ENCODE measurements at regions not wholly inside any gene's neighbourhood (a gene's known extent, or its start where the extent isn't known, plus 50 kb on each side); places are given as distances from the start of the nearest gene placed in this dataset.
"Not testable (repeated sequence)": the region's sequence is repeated elsewhere in the genome, so short reads cannot be mapped to it uniquely, and the experiment has no call there.

DNA sequence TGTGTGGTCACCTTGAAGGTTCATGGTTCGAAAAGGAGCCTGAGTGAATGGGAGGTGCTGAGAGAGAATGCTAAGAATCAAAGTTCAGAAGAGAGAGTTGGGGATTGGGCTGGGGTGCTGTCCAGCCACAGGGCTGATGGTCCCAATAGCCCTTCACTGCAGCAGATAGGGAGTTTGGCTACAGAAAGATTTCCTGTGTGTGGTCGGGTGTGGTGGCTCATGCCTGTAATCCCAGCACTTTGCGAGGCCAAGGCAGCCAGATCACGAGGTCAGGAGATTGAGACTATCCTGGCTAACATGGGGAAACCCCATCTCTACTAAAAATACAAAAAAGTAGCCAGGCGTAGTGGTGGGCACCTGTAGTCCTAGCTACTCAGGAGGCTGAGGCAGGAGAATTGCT is 547.5 kb downstream of the MN1 start:
- H3K36me3 ChIP-seq (ENCODE audit: control insufficient read depth, insufficient read depth, low read length); H3K4me1 ChIP-seq (ENCODE audit: control insufficient read depth, insufficient read depth, low read length, poor library complexity, severe bottlenecking); H3K4me3 ChIP-seq (ENCODE audit: extremely low read depth, insufficient read depth, low read length, poor library complexity, severe bottlenecking); H3K27ac ChIP-seq (ENCODE audit: low read depth, low read length, severe bottlenecking): not testable (repeated sequence)
- H3K9me3 ChIP-seq (ENCODE audit: control insufficient read depth, low read length): peaks cover 11% of the 10 kb centered on the region
- 89 to 92% methylated on average over 2 to 5 of the region's 5 CpGs for WGBS, 2 experiments (ENCODE audit: insufficient coverage in 2 of 2)

DNA sequence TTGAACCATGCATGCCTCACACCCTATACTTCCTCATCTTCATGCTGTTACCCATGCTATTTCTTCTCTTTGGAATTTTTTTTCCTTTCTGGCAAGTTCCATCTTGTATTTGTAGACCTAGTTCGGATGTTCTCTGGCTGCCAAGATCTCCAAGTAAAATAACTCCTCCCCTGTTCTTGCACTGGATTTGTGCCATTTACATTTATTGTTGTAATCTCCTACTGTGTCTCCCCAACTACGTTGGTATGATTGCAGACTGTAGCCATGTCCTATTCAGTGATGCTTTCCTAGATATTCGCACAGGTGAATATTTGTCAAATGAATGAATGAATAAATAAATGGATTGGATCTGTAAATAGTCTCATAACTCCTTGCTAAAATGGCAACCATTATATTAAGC is 546.0 kb downstream of the MN1 start:
- 83 to 89% methylated on average over 1 of the region's 3 CpGs for WGBS, 2 experiments (ENCODE audit: insufficient coverage in 2 of 2)
- Histone ChIP-seq H3K36me3 (ENCODE audit: control insufficient read depth, insufficient read depth, low read length) (no peaks in the 10 kb centered on the region), H3K27ac (ENCODE audit: low read depth, low read length, severe bottlenecking) (no peak overlapping the region), H3K4me3 (ENCODE audit: extremely low read depth, insufficient read depth, low read length, poor library complexity, severe bottlenecking) (no peak overlapping the region), H3K4me1 (ENCODE audit: control insufficient read depth, insufficient read depth, low read length, poor library complexity, severe bottlenecking) (peaks cover 6% of the 10 kb centered on the region), H3K9me3 (ENCODE audit: control insufficient read depth, low read length) (peaks cover 11% of the 10 kb centered on the region)

DNA sequence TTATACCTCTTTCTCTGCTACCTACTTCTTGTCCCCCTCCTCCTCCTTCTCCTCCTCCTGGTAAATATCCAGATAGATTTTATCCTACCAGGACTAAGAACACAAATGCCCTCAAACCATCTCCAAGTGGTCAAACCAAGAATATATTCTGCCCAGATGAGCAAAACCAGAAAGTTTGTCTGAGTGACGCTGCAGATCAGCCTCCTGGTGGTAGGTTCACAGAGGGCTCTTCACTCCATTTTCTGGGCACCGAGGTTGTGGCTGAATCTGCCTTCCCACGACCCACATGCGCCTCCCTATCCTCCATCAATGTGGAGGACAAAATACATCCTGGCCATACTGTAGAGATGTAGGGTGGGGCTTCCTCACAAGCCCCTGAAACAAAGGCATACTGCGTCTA is 543.6 kb downstream of the MN1 start:
- Histone ChIP-seq H3K36me3 (ENCODE audit: control insufficient read depth, insufficient read depth, low read length) (no peaks in the 10 kb centered on the region), H3K9me3 (ENCODE audit: control insufficient read depth, low read length) (peaks cover 11% of the 10 kb centered on the region), H3K4me3 (ENCODE audit: extremely low read depth, insufficient read depth, low read length, poor library complexity, severe bottlenecking) (no peak overlapping the region), H3K4me1 (ENCODE audit: control insufficient read depth, insufficient read depth, low read length, poor library complexity, severe bottlenecking) (peaks cover 6% of the 10 kb centered on the region), H3K27ac (ENCODE audit: low read depth, low read length, severe bottlenecking) (no peak overlapping the region)
- 90 to 100% methylated on average over 1 of the region's 5 CpGs for WGBS, 2 experiments (ENCODE audit: insufficient coverage in 2 of 2)

DNA sequence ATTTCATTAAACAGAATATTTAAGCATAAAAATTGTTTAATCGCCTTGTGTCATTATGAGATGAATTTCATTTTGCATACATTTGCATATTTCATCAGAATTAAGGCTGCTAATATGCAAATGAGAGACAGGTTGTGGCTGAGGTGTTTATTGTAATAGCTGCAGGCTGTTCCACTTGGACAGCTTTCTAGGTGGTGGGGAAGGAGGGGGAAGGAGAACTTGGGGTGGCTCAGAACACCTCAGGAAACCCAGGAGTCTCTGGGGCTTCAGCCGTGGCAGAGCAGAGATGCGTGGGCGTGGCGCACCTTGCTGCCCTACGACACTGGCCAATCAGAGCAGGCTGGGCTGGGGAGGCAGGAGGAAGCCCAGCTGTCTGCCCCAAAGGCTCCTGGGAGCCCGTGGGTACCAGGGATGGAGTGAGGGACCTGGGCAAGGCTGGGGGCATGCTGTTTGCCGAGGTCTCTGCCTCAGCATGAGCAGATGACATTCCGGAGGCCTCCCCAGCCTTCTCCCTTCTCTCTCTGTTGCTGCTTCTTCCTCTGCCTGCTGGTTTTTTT is 542.9 kb downstream of the MN1 start:
- Histone ChIP-seq H3K4me3 (ENCODE audit: extremely low read depth, insufficient read depth, low read length, poor library complexity, severe bottlenecking) (no peak overlapping the region), H3K4me1 (ENCODE audit: control insufficient read depth, insufficient read depth, low read length, poor library complexity, severe bottlenecking) (peaks cover 6% of the 10 kb centered on the region), H3K9me3 (ENCODE audit: control insufficient read depth, low read length) (peaks cover 11% of the 10 kb centered on the region), H3K36me3 (ENCODE audit: control insufficient read depth, insufficient read depth, low read length) (no peaks in the 10 kb centered on the region), H3K27ac (ENCODE audit: low read depth, low read length, severe bottlenecking) (no peak overlapping the region)
- WGBS, 2 experiments (ENCODE audit: insufficient coverage in 2 of 2): 80 to 90% methylated on average over 5 to 6 of the region's 9 CpGs

DNA sequence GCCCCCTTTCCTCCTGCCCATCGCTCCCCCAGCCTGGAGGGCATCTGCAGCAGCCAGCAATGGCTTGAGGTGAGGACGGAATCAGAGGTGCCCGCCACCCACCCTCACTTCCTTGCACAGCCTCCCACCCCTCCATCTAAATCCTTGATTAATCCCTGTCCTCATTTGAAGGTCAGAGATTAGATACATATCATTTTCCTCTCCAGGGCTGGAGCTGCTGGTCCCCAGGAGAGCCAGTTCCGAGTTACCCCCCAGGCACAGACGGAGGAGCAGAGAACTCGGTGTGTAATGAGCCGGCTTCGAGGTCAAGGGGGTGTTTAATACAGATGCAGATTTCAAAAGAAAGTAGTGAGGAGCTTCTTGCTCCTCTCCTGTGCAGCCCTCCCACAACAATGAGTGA is 542.1 kb downstream of the MN1 start:
- Histone ChIP-seq H3K4me3 (ENCODE audit: extremely low read depth, insufficient read depth, low read length, poor library complexity, severe bottlenecking) (no peak overlapping the region), H3K4me1 (ENCODE audit: control insufficient read depth, insufficient read depth, low read length, poor library complexity, severe bottlenecking) (peaks cover 6% of the 10 kb centered on the region), H3K36me3 (ENCODE audit: control insufficient read depth, insufficient read depth, low read length) (no peaks in the 10 kb centered on the region), H3K27ac (ENCODE audit: low read depth, low read length, severe bottlenecking) (no peak overlapping the region), H3K9me3 (ENCODE audit: control insufficient read depth, low read length) (peaks cover 11% of the 10 kb centered on the region)
- 83 to 97% methylated on average over 4 to 7 of the region's 8 CpGs for WGBS, 2 experiments (ENCODE audit: insufficient coverage in 2 of 2)

DNA sequence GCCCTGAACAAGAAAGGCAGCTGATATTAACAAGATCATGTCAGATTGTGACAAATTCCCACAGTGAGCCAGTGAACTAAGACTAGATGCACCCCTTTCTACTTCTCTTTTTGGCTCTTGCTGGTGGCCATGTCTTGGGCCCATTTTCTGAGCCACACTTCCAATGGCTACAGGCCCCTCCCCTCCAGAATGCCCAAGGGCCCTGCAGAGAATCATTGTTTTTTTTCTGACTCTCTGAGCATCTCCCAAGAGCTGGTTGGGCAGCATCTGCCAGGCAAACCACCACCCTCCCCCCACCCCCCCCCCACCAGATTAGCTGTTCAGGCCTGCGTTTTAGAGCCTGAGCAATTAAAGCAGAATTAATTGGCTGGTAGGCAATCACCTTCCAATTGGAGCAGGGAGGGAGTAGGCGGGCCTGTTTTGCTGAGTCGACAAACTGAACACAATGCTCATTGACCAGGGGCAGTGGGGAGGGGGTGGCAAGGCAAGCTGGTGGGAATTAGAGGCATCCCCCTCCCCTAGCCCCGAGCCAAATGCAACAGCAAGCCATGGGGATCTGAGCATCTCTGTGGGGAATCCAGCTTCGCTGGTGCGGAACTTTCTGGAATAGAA is 541.4 kb downstream of the MN1 start:
- H3K4me1 ChIP-seq (ENCODE audit: control insufficient read depth, insufficient read depth, low read length, poor library complexity, severe bottlenecking): peaks cover 6% of the 10 kb centered on the region
- peaks cover 7% of the 10 kb centered on the region for H3K9me3 ChIP-seq (ENCODE audit: control insufficient read depth, low read length)
- H3K27ac ChIP-seq (ENCODE audit: low read depth, low read length, severe bottlenecking): no peak overlapping the region
- H3K36me3 ChIP-seq (ENCODE audit: control insufficient read depth, insufficient read depth, low read length): no peaks in the 10 kb centered on the region
- WGBS, 2 experiments (ENCODE audit: insufficient coverage in 2 of 2): 56% methylated on average over 2 of the region's 6 CpGs; no CpG with 5 or more reads in 1 of the 2 experiments
- no peak overlapping the region for H3K4me3 ChIP-seq (ENCODE audit: extremely low read depth, insufficient read depth, low read length, poor library complexity, severe bottlenecking)

DNA sequence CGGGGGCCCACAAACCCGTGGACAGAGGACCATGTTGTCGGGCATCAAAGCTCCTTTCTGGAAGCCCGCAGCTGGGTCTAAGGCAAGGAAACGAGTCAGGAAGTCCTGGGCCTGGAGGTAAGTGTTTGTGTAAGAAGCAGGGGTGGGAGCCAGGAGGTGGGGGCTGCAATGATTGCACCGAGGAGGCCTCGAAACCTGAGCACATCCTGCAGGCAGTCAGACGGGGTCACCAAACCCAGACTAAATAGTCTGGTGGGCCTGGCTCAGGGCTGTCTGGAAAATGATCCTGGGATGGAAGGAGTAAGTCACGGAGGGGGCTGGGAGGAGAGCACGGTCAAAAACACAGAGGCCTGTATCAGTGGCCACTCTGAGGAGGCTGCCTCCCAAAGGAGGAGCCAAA is 539.2 kb downstream of the MN1 start:
- H3K4me1 ChIP-seq (ENCODE audit: control insufficient read depth, insufficient read depth, low read length, poor library complexity, severe bottlenecking): peaks cover 6% of the 10 kb centered on the region
- H3K9me3 ChIP-seq (ENCODE audit: control insufficient read depth, low read length): no peaks in the 10 kb centered on the region
- H3K36me3 ChIP-seq (ENCODE audit: control insufficient read depth, insufficient read depth, low read length): no peaks in the 10 kb centered on the region
- 71 to 79% methylated on average over 10 of the region's 10 CpGs for WGBS, 2 experiments (ENCODE audit: insufficient coverage in 2 of 2)
- no peak overlapping the region for H3K4me3 ChIP-seq (ENCODE audit: extremely low read depth, insufficient read depth, low read length, poor library complexity, severe bottlenecking)
- H3K27ac ChIP-seq (ENCODE audit: low read depth, low read length, severe bottlenecking): no peak overlapping the region

DNA sequence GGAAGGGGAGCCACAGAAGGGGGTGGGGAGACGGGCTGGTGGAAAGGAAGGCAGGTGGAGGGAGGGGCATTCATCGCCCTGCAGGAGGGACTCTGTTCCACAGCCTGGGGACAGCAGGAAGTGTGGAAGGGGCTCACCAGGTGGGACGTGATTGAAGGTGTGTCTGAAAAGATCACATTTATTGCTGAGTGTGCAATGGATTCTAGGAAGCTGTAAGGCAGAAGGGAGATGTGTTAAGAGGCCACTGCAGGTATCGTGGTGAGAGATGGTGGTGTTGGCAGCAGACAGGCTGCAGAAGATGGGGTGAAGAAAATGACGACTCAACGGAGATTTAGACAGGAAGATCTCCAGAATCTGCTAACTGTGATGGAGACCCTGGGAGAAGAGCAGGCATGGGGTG is 537.4 kb downstream of the MN1 start:
- 80 to 82% methylated on average over 6 of the region's 6 CpGs for WGBS, 2 experiments (ENCODE audit: insufficient coverage in 2 of 2)
- Histone ChIP-seq H3K4me3 (ENCODE audit: extremely low read depth, insufficient read depth, low read length, poor library complexity, severe bottlenecking) (no peak overlapping the region), H3K27ac (ENCODE audit: low read depth, low read length, severe bottlenecking) (no peak overlapping the region), H3K4me1 (ENCODE audit: control insufficient read depth, insufficient read depth, low read length, poor library complexity, severe bottlenecking) (peaks cover 6% of the 10 kb centered on the region), H3K36me3 (ENCODE audit: control insufficient read depth, insufficient read depth, low read length) (no peaks in the 10 kb centered on the region), H3K9me3 (ENCODE audit: control insufficient read depth, low read length) (no peaks in the 10 kb centered on the region)

DNA sequence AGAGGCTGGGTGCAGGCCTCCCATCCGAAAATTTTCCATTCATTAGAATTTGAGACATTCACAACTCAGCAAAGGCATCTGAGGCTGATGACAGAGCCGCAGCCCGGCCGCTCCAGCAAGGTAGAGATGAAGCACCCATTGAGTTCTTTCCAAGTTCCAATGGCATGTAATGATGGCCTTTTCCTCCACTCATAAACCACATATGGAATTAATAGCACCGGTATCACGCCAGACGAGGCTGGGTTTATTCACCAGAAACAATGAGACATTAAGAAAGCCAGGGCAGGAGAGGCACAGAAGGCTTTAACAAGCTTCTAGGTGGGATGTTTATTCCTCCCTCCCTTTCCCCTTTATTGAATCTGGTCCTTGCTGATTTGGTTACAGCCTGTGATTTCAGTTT is 534.4 kb downstream of the MN1 start:
- H3K4me1 ChIP-seq (ENCODE audit: control insufficient read depth, insufficient read depth, low read length, poor library complexity, severe bottlenecking): peaks cover 8% of the 10 kb centered on the region
- WGBS, 2 experiments (ENCODE audit: insufficient coverage in 2 of 2): 94 to 100% methylated on average over 4 to 7 of the region's 7 CpGs
- H3K9me3 ChIP-seq (ENCODE audit: control insufficient read depth, low read length): no peaks in the 10 kb centered on the region
- no peaks in the 10 kb centered on the region for H3K36me3 ChIP-seq (ENCODE audit: control insufficient read depth, insufficient read depth, low read length)
- H3K4me3 ChIP-seq (ENCODE audit: extremely low read depth, insufficient read depth, low read length, poor library complexity, severe bottlenecking): no peak overlapping the region
- no peak overlapping the region for H3K27ac ChIP-seq (ENCODE audit: low read depth, low read length, severe bottlenecking)

DNA sequence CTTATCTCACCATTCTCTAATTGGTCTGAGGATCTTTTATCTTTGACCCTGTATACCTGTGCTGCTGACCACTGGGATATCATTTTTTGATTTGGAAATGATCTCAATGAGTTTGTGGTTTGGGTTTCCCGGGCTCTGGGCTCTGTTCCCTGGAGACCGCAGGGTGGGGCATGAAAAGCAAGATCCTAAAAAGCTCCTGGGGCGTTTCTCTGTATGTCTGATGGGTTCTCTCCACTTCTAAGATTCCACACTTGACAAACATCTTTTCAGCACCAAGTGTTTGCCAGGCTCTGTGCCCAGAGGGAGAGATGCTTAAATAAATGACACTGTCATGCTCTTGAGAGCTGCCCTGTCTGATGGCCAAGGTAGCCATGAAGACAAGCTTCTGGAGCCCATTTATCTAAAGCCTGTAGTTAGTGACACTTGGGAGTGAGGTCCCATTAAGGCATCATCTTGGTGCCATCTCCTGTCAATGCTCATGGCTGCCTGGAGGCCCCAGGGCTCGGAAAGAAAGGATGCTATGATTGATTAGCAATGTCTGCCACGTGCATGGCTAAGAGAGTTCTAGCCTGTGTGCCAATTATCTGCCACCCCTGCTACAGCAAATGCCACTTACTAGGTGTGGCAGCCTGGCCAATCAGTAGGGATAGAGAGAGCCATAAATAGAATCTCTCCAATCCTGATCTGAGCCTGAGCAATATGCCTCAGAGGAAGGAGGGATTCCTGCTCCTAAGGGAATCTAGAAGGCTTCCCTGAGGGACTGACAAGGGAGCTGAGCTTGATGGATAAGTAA is 531.6 kb downstream of the MN1 start:
- H3K9me3 ChIP-seq (ENCODE audit: control insufficient read depth, low read length): no peaks in the 10 kb centered on the region
- H3K4me3 ChIP-seq (ENCODE audit: extremely low read depth, insufficient read depth, low read length, poor library complexity, severe bottlenecking): no peak overlapping the region
- H3K4me1 ChIP-seq (ENCODE audit: control insufficient read depth, insufficient read depth, low read length, poor library complexity, severe bottlenecking): peaks cover 3% of the 10 kb centered on the region
- H3K36me3 ChIP-seq (ENCODE audit: control insufficient read depth, insufficient read depth, low read length): no peaks in the 10 kb centered on the region
- no peak overlapping the region for H3K27ac ChIP-seq (ENCODE audit: low read depth, low read length, severe bottlenecking)
- 92 to 94% methylated on average over 3 of the region's 5 CpGs for WGBS, 2 experiments (ENCODE audit: insufficient coverage in 2 of 2)
